Body of pancreas (tissue), 4 donors: ENCODE measurements at regions not wholly inside any gene's neighbourhood (a gene's known extent, or its start where the extent isn't known, plus 50 kb on each side); places are given as distances from the start of the nearest gene placed in this dataset.

Experiments used
- CTCF ChIP-seq, 7 experiments: fragments of 450-650 bp in 4 of 7; fragments of 200-600 bp in 3 of 7; sonication (generic) in 3 of 7; IDR thresholded peaks; one replicate each; pipeline ENCODE4 v1.5.1; 2016 to 2019; ENCODE audit warnings: antibody characterized with exemption in 7 of 7
- POLR2A ChIP-seq, 3 donors: fragments of 450-650 bp; IDR thresholded peaks; one replicate each; pipeline ENCODE4 v1.6.1; 2016; ENCODE audit warnings: antibody characterized with exemption in 3 of 3, mild to moderate bottlenecking in 2 of 3

GRCh38 chr6:40722553-40723258, 135.5 kb upstream of the LRFN2 start:
- TF ChIP-seq POLR2A (IDR thresholded peaks at IDR 0.05) (no peak), CTCF (IDR thresholded peaks at IDR 0.05) (no peak)
